ENCODE measurements at regions not wholly inside any gene's neighbourhood (a gene's known extent, or its start where the extent isn't known, plus 50 kb on each side); places are given as distances from the start of the nearest gene placed in this dataset.
"Not testable (repeated sequence)": the region's sequence is repeated elsewhere in the genome, so short reads cannot be mapped to it uniquely, and the experiment has no call there.

DNA sequence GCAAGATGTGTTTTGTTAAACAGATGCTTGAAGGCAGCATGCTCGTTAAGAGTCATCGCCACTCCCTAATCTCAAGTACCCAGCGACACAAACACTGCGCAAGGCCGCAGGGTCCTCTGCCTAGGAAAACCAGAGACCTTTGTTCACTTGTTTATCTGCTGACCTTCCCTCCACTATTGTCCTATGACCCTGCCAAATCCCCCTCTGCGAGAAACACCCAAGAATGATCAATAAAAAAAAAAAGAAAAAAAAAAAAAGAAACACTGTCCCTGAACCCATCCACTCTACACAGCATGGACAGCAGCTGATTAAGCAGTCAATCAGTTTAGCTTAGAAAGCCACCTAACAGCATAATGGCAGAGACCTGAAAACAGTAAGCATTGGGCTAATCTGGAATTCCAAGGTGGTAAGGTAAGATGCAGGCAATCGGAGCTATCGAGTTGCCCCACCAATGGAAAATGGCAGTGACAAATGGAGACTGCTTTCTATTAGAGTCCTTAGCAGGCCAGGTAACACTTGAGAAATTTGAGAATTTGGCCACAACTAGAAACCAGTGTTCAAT is 89.9 kb upstream of the FOXN3 start:
- 95 to 100% methylated on average over 1 to 2 of the region's 8 CpGs for WGBS, 2 experiments (ENCODE audit: insufficient coverage in 2 of 2)
- not testable (repeated sequence) for H3K36me3 ChIP-seq (ENCODE audit: control insufficient read depth, insufficient read depth, low read length)

DNA sequence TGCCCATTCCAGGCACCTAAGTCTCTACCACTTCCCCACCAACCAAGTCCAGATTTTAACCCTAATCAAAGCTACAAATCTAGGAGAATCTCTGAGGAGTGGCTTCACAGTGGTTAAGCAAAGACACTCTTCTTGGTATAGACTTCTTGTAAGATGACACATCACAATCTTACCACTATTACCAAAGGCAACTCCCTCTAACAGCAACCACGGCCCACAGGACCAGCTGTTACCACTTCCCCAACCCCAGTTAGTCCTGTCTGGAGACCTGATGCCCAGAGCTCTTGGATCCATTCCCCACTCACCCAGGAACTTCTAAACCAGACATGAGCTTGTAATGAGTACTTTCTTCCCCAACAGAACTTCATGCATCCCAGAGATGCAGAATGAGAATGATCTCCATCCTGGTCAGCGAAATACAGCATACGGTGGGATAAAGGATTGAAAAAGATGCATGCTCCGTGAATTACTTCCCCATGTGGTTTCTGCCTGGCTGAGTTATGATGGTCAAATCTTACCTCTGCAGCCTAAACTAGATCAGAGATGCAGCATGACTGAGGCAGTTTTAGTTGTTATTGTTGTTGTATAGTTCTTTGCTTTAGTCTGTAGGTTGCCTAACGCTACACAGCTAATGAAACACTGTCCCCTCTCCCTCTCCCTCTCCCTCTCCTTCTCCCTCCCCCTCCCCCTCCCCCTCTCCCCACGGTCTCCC is 87.7 kb upstream of the FOXN3 start:
- no peak overlapping the region for H3K27ac ChIP-seq (ENCODE audit: low read depth, low read length, severe bottlenecking)
- whole genome bisulfite sequencing, 2 experiments (ENCODE audit: insufficient coverage in 2 of 2): 92 to 100% methylated on average over 4 of the region's 6 CpGs
- no peaks in the 10 kb centered on the region for H3K36me3 ChIP-seq (ENCODE audit: control insufficient read depth, insufficient read depth, low read length)
- H3K4me3 ChIP-seq (ENCODE audit: extremely low read depth, insufficient read depth, low read length, poor library complexity, severe bottlenecking): no peak overlapping the region
- H3K9me3 ChIP-seq (ENCODE audit: control insufficient read depth, low read length): no peaks in the 10 kb centered on the region
- H3K4me1 ChIP-seq (ENCODE audit: control insufficient read depth, insufficient read depth, low read length, poor library complexity, severe bottlenecking): peaks cover 23% of the 10 kb centered on the region

More for the DNA sequence above, 89.9 kb upstream of the FOXN3 start:
- not testable (repeated sequence) for H3K27ac ChIP-seq (ENCODE audit: low read depth, low read length, severe bottlenecking); H3K9me3 ChIP-seq (ENCODE audit: control insufficient read depth, low read length); H3K4me3 ChIP-seq (ENCODE audit: extremely low read depth, insufficient read depth, low read length, poor library complexity, severe bottlenecking)
- H3K4me1 ChIP-seq (ENCODE audit: control insufficient read depth, insufficient read depth, low read length, poor library complexity, severe bottlenecking): peaks cover 26% of the 10 kb centered on the region

DNA sequence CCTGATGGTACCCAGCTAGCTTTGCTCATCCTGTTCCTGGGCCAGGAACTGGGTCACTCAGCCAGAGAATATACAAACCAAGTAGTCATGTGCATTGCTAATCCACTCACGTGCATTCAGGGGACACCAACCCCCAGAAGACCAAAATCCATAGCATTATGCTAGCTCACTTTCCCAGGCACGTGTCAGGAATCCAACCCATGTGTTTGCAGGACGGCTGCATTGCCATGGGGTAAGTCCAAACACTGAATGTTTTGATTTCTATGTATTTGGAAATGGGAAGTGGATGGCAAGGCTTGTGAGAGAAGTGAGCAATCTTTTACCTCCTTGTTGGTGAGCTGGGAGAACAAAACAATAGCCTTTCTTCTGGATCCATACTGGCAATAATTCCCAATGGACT is 87.1 kb upstream of the FOXN3 start:
- no peak overlapping the region for H3K4me3 ChIP-seq (ENCODE audit: extremely low read depth, insufficient read depth, low read length, poor library complexity, severe bottlenecking)
- 75 to 91% methylated on average over 3 of the region's 3 CpGs for WGBS, 2 experiments (ENCODE audit: insufficient coverage in 2 of 2)
- H3K27ac ChIP-seq (ENCODE audit: low read depth, low read length, severe bottlenecking): no peak overlapping the region
- peaks cover 19% of the 10 kb centered on the region for H3K4me1 ChIP-seq (ENCODE audit: control insufficient read depth, insufficient read depth, low read length, poor library complexity, severe bottlenecking)
- H3K9me3 ChIP-seq (ENCODE audit: control insufficient read depth, low read length): no peaks in the 10 kb centered on the region
- no peaks in the 10 kb centered on the region for H3K36me3 ChIP-seq (ENCODE audit: control insufficient read depth, insufficient read depth, low read length)

DNA sequence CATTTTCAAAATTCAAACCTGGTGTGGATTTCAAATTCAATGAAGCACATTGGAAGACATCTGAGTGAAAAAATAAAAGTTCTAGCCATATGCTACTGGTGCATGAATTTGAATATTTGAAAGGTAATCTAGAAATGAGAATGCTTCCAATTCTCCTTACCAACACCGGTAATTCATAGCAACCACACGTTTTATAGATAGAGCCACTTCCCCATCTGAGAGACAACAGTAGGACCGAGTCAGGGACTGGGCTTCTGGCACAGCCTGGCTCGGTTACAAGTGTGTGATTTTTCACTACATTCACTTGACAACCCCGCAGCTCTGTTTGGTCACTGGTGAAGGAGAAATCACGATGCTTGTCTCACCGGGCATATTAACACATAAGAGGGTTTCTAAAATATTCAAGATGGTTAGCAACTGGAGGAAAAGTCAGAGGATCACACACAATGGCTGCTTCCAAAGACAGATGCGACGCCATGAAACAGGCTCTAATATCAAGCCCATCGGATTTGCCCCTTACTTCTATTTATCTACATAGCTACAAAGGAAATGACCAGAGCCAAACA is 86.5 kb upstream of the FOXN3 start:
- no peaks in the 10 kb centered on the region for H3K36me3 ChIP-seq (ENCODE audit: control insufficient read depth, insufficient read depth, low read length)
- WGBS, 2 experiments (ENCODE audit: insufficient coverage in 2 of 2): 97 to 100% methylated on average over 4 to 6 of the region's 10 CpGs
- H3K4me1 ChIP-seq (ENCODE audit: control insufficient read depth, insufficient read depth, low read length, poor library complexity, severe bottlenecking): peaks cover 18% of the 10 kb centered on the region
- no peak overlapping the region for H3K4me3 ChIP-seq (ENCODE audit: extremely low read depth, insufficient read depth, low read length, poor library complexity, severe bottlenecking)
- no peaks in the 10 kb centered on the region for H3K9me3 ChIP-seq (ENCODE audit: control insufficient read depth, low read length)
- H3K27ac ChIP-seq (ENCODE audit: low read depth, low read length, severe bottlenecking): no peak overlapping the region

DNA sequence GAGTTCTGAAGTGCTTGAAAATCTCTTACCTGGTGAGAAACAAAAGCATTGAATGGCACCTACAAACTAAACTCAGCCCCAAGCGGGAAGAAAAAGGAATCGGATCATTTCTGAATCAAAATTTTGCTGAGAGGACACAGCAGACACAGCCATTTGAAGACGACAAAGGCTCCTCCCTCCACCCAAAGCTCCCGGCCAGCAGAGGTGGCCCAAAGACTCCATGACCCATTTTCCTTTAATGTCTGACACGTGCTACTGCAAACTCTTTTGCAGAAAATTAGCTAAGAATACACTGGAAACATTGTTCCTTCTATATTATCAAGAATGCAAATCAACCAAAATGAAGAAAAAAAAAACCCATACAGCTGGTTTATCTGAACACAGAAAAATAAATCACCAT is 85.9 kb upstream of the FOXN3 start:
- WGBS, 2 experiments (ENCODE audit: insufficient coverage in 2 of 2): 69 to 89% methylated on average over 4 to 5 of the region's 5 CpGs
- H3K4me3 ChIP-seq (ENCODE audit: extremely low read depth, insufficient read depth, low read length, poor library complexity, severe bottlenecking): no peak overlapping the region
- peaks cover 13% of the 10 kb centered on the region for H3K4me1 ChIP-seq (ENCODE audit: control insufficient read depth, insufficient read depth, low read length, poor library complexity, severe bottlenecking)
- no peaks in the 10 kb centered on the region for H3K36me3 ChIP-seq (ENCODE audit: control insufficient read depth, insufficient read depth, low read length)
- no peak overlapping the region for H3K27ac ChIP-seq (ENCODE audit: low read depth, low read length, severe bottlenecking)
- H3K9me3 ChIP-seq (ENCODE audit: control insufficient read depth, low read length): no peaks in the 10 kb centered on the region

DNA sequence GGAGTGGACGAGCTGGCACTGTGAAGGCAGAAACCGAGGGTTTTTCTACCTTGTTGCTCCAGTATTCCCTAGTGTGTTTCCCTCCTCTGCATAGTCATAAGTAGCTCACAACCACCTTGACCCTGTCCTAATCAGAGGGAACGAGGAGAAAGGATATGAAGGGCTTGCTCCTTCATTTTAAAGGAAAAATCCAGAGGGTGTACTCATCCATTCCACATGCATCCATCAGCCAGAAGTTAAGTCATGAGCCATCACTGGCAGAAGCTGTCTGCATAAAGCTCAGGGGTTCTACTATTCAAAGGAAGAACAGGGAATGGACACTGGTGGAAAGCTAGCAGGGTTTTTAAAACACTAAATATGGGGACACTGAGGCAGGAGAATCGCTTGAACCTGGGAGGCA is 84.3 kb upstream of the FOXN3 start:
- H3K9me3 ChIP-seq (ENCODE audit: control insufficient read depth, low read length): no peaks in the 10 kb centered on the region
- H3K4me3 ChIP-seq (ENCODE audit: extremely low read depth, insufficient read depth, low read length, poor library complexity, severe bottlenecking): no peak overlapping the region
- no peak overlapping the region for H3K27ac ChIP-seq (ENCODE audit: low read depth, low read length, severe bottlenecking)
- no peaks in the 10 kb centered on the region for H3K36me3 ChIP-seq (ENCODE audit: control insufficient read depth, insufficient read depth, low read length)
- 95 to 100% methylated on average over 3 of the region's 4 CpGs for WGBS, 2 experiments (ENCODE audit: insufficient coverage in 2 of 2)
- H3K4me1 ChIP-seq (ENCODE audit: control insufficient read depth, insufficient read depth, low read length, poor library complexity, severe bottlenecking): no peaks in the 10 kb centered on the region

DNA sequence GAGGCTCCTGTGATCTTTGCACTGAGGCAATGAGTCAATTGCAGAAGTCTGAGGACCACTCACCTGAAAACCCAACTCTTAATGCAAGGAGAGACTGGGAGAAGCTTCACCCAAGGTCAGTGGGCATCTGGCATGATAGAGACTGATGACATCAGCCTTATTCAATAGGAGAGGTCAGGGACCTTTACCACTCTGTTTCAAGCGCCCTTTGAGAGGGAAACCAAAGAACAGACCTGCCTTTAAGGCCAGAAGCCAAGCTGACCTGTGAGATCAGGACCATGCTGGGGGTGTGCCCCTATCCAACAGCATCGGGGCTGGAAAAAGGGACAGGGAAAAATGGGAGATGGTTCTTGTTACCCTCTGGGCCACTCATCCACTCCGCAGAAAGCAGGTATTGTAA is 83.3 kb upstream of the FOXN3 start:
- WGBS, 2 experiments (ENCODE audit: insufficient coverage in 2 of 2): 94% methylated on average over 3 of the region's 3 CpGs
- Histone ChIP-seq H3K4me3 (ENCODE audit: extremely low read depth, insufficient read depth, low read length, poor library complexity, severe bottlenecking) (no peak overlapping the region), H3K9me3 (ENCODE audit: control insufficient read depth, low read length) (no peaks in the 10 kb centered on the region), H3K27ac (ENCODE audit: low read depth, low read length, severe bottlenecking) (no peak overlapping the region), H3K36me3 (ENCODE audit: control insufficient read depth, insufficient read depth, low read length) (no peaks in the 10 kb centered on the region), H3K4me1 (ENCODE audit: control insufficient read depth, insufficient read depth, low read length, poor library complexity, severe bottlenecking) (no peaks in the 10 kb centered on the region)

DNA sequence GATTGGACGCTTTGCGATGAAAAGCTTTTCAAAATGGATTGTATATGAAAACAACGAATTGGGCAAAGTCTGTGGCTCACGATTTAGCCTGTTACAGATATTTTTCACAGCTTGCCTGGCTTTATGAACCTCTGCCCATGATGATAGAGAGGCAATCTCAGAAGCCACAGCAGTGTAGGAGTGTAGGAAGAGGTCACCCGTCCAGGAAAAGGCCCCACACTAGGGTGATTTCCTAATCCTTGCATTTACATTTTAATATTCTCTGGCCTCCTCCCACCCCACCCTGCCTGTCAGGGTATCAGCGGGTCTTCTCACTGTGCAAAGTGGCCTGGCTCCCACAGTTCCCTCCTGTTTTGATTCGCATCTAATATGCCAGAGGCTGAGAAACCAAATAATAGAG is 81.8 kb upstream of the FOXN3 start:
- H3K27ac ChIP-seq (ENCODE audit: low read depth, low read length, severe bottlenecking): no peak overlapping the region
- 89 to 92% methylated on average over 5 to 7 of the region's 7 CpGs for WGBS, 2 experiments (ENCODE audit: insufficient coverage in 2 of 2)
- H3K36me3 ChIP-seq (ENCODE audit: control insufficient read depth, insufficient read depth, low read length): no peaks in the 10 kb centered on the region
- H3K4me3 ChIP-seq (ENCODE audit: extremely low read depth, insufficient read depth, low read length, poor library complexity, severe bottlenecking): no peak overlapping the region
- no peaks in the 10 kb centered on the region for H3K4me1 ChIP-seq (ENCODE audit: control insufficient read depth, insufficient read depth, low read length, poor library complexity, severe bottlenecking)
- no peaks in the 10 kb centered on the region for H3K9me3 ChIP-seq (ENCODE audit: control insufficient read depth, low read length)

DNA sequence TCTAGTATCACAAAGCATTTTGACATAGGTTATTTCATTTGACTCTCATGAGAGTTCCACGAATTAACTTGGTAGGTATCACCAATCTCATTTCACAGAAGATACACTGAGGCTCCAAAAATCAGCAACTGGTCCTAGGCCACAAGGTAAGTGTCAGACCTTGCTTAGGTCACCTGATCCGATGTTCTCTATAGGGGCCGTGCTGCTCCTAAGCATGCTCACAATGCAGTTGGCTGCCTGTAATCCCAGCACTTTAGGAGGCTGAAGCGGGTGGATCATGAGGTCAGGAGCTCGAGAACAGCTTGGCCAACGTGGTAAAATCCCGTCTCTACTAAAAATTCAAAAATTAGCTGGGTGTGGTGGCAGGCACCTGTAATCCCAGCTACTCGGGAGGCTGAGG is 78.7 kb upstream of the FOXN3 start:
- Histone ChIP-seq H3K4me3 (ENCODE audit: extremely low read depth, insufficient read depth, low read length, poor library complexity, severe bottlenecking) (no peak overlapping the region), H3K27ac (ENCODE audit: low read depth, low read length, severe bottlenecking) (no peak overlapping the region), H3K4me1 (ENCODE audit: control insufficient read depth, insufficient read depth, low read length, poor library complexity, severe bottlenecking) (no peaks in the 10 kb centered on the region), H3K36me3 (ENCODE audit: control insufficient read depth, insufficient read depth, low read length) (no peaks in the 10 kb centered on the region), H3K9me3 (ENCODE audit: control insufficient read depth, low read length) (no peaks in the 10 kb centered on the region)
- WGBS, 2 experiments (ENCODE audit: insufficient coverage in 2 of 2): 82 to 95% methylated on average over 8 of the region's 8 CpGs

DNA sequence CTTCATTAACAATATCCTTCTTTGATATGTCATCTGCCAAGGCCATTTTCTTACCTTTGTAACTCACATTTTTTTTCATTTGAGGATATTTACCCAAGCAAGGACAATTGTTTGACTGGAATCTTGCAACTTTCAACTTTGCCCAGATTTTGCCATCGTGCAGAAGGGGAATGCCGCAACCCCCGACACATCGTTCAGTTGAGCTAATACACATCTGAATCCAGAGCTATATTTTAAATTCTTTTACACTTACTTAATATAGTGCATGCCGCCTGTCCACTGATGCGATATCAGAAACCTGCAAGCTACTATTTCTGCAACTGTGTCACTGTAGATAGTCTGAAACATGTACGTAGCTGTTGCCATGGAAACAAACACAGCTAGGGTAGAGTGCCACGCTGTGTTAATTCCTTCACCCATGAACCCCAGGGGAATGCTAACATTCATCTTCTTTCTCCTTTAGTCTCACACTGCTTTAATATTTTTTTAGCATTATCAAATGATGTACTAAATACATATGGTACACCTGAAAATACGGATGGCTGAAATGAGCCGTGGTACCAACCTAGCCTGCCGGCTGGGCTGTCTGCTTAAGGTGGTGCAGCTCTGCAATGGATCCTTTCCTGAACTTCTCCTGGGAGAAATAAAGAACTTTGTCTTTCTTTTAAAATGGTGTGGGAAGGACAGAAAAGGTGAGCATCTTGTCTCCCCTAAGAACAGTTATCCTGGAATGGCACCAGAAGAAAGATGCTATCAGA is 77.0 kb upstream of the FOXN3 start:
- Histone ChIP-seq H3K4me3 (ENCODE audit: extremely low read depth, insufficient read depth, low read length, poor library complexity, severe bottlenecking) (no peak overlapping the region), H3K9me3 (ENCODE audit: control insufficient read depth, low read length) (no peaks in the 10 kb centered on the region), H3K36me3 (ENCODE audit: control insufficient read depth, insufficient read depth, low read length) (no peaks in the 10 kb centered on the region), H3K4me1 (ENCODE audit: control insufficient read depth, insufficient read depth, low read length, poor library complexity, severe bottlenecking) (no peaks in the 10 kb centered on the region), H3K27ac (ENCODE audit: low read depth, low read length, severe bottlenecking) (no peak overlapping the region)
- WGBS, 2 experiments (ENCODE audit: insufficient coverage in 2 of 2): 87 to 94% methylated on average over 10 to 11 of the region's 11 CpGs

Measured in mesodermal cell (in vitro differentiated cells).